ENCODE measurements at regions not wholly inside any gene's neighbourhood (a gene's known extent, or its start where the extent isn't known, plus 50 kb on each side); places are given as distances from the start of the nearest gene placed in this dataset.

GRCh38 chr20:6524305-6524704 is 243.2 kb upstream of the BMP2 start:
- Mint-ChIP-seq H3K27ac (no peak overlapping the region), H3K4me1 (no peaks in the 10 kb centered on the region), H3K9me3 (peaks cover 50% of the 10 kb centered on the region), H3K27me3 (ENCODE audit: low read depth) (peaks cover 3% of the 10 kb centered on the region), H3K36me3 (peaks cover 9% of the 10 kb centered on the region), H3K4me3 (no peak overlapping the region)
- TF ChIP-seq CTCF (IDR thresholded peaks at IDR 0.05; ENCODE audit: unreplicated experiment), result no peak
- no peak for DNase-seq (ENCODE audit: low spot score in 2 of 2, unreplicated experiment in 2 of 2)

GRCh38 chr20:6519556-6519955 is 247.9 kb upstream of the BMP2 start:
- H3K4me3 Mint-ChIP-seq, result no peak overlapping the region
- peaks cover 14% of the 10 kb centered on the region for H3K27me3 Mint-ChIP-seq (ENCODE audit: low read depth)
- DNase-seq (ENCODE audit: low spot score in 2 of 2, unreplicated experiment in 2 of 2), result no peak
- H3K27ac Mint-ChIP-seq, result no peak overlapping the region
- H3K4me1 Mint-ChIP-seq, result peaks cover 2% of the 10 kb centered on the region
- no peak for TF ChIP-seq CTCF (IDR thresholded peaks at IDR 0.05; ENCODE audit: unreplicated experiment)
- H3K9me3 Mint-ChIP-seq, result peaks cover 39% of the 10 kb centered on the region
- H3K36me3 Mint-ChIP-seq, result peaks cover 6% of the 10 kb centered on the region

- peaks cover 21% of the 10 kb centered on the region for H3K9me3 Mint-ChIP-seq
- H3K36me3 Mint-ChIP-seq, result no peaks in the 10 kb centered on the region
- H3K4me3 Mint-ChIP-seq, result no peak overlapping the region
- H3K4me1 Mint-ChIP-seq, result peaks cover 2% of the 10 kb centered on the region
- H3K27me3 Mint-ChIP-seq (ENCODE audit: low read depth), result peaks cover 12% of the 10 kb centered on the region
- TF ChIP-seq CTCF (IDR thresholded peaks at IDR 0.05; ENCODE audit: unreplicated experiment), result no peak
- no peak overlapping the region for H3K27ac Mint-ChIP-seq
- no peak for DNase-seq (ENCODE audit: low spot score in 2 of 2, unreplicated experiment in 2 of 2)
Measured at GRCh38 chr20:6515261-6515660, 252.2 kb upstream of the BMP2 start.

- no peak overlapping the region for H3K27ac Mint-ChIP-seq
Measured at GRCh38 chr20:6513599-6513998, 253.9 kb upstream of the BMP2 start.

GRCh38 chr20:6509374-6509773 is 258.1 kb upstream of the BMP2 start:
- H3K4me1 Mint-ChIP-seq, result no peaks in the 10 kb centered on the region
- peaks cover 22% of the 10 kb centered on the region for H3K9me3 Mint-ChIP-seq
- H3K27ac Mint-ChIP-seq, result no peak overlapping the region
- peaks cover 2% of the 10 kb centered on the region for H3K36me3 Mint-ChIP-seq
- H3K27me3 Mint-ChIP-seq (ENCODE audit: low read depth), result peaks cover 2% of the 10 kb centered on the region
- no peak overlapping the region for H3K4me3 Mint-ChIP-seq
- TF ChIP-seq CTCF (IDR thresholded peaks at IDR 0.05; ENCODE audit: unreplicated experiment), result no peak
- no peak for DNase-seq (ENCODE audit: low spot score in 2 of 2, unreplicated experiment in 2 of 2)

More at GRCh38 chr20:6513599-6513998, 253.9 kb upstream of the BMP2 start:
- H3K27me3 Mint-ChIP-seq (ENCODE audit: low read depth), result peaks cover 9% of the 10 kb centered on the region
- no peak for DNase-seq (ENCODE audit: low spot score in 2 of 2, unreplicated experiment in 2 of 2)
- no peak for TF ChIP-seq CTCF (IDR thresholded peaks at IDR 0.05; ENCODE audit: unreplicated experiment)
- H3K4me3 Mint-ChIP-seq, result no peak overlapping the region
- peaks cover 2% of the 10 kb centered on the region for H3K36me3 Mint-ChIP-seq
- peaks cover 2% of the 10 kb centered on the region for H3K4me1 Mint-ChIP-seq
- H3K9me3 Mint-ChIP-seq, result peaks cover 22% of the 10 kb centered on the region

GRCh38 chr20:6506906-6507305 is 260.6 kb upstream of the BMP2 start:
- TF ChIP-seq CTCF (IDR thresholded peaks at IDR 0.05; ENCODE audit: unreplicated experiment), result no peak
- peaks cover 5% of the 10 kb centered on the region for H3K27me3 Mint-ChIP-seq (ENCODE audit: low read depth)
- peaks cover 2% of the 10 kb centered on the region for H3K36me3 Mint-ChIP-seq
- H3K9me3 Mint-ChIP-seq, result peaks cover 22% of the 10 kb centered on the region
- no peak overlapping the region for H3K4me3 Mint-ChIP-seq
- H3K27ac Mint-ChIP-seq, result no peak overlapping the region
- H3K4me1 Mint-ChIP-seq, result peaks cover 7% of the 10 kb centered on the region
- no peak for DNase-seq (ENCODE audit: low spot score in 2 of 2, unreplicated experiment in 2 of 2)
